ENCODE measurements at regions not wholly inside any gene's neighbourhood (a gene's known extent, or its start where the extent isn't known, plus 50 kb on each side); places are given as distances from the start of the nearest gene placed in this dataset.

- no peak for DNase-seq (ENCODE audit: low read depth)
These were observed 1159.1 kb downstream of the PCDH9 start for GRCh38 chr13:66071029-66071428.

- DNase-seq (ENCODE audit: low read depth): peak; percentile 29
These were observed 1160.6 kb downstream of the PCDH9 start for GRCh38 chr13:66069570-66069969.

GRCh38 chr13:66068683-66069082 is 1161.5 kb downstream of the PCDH9 start:
- no peak for DNase-seq (ENCODE audit: low read depth)

- peak; percentile 43 for DNase-seq (ENCODE audit: low read depth)
These were observed 1181.2 kb downstream of the PCDH9 start for GRCh38 chr13:66048888-66049287.

- no peak for DNase-seq (ENCODE audit: low read depth)
These were observed 1189.6 kb downstream of the PCDH9 start for GRCh38 chr13:66040506-66040905.

GRCh38 chr13:66037096-66037495 is 1193.0 kb downstream of the PCDH9 start:
- no peak for DNase-seq (ENCODE audit: low read depth)

- DNase-seq (ENCODE audit: low read depth): no peak
These were observed 1193.5 kb downstream of the PCDH9 start for GRCh38 chr13:66036636-66037035.

GRCh38 chr13:66036024-66036614 is 1194.0 kb downstream of the PCDH9 start:
- peak; percentile 18 for DNase-seq (ENCODE audit: low read depth)

- no peak for DNase-seq (ENCODE audit: low read depth)
These were observed 1196.2 kb downstream of the PCDH9 start for GRCh38 chr13:66033924-66034323.

- peak; percentile 64 for DNase-seq (ENCODE audit: low read depth)
These were observed 1208.3 kb downstream of the PCDH9 start for GRCh38 chr13:66021846-66022245.

GRCh38 chr13:66014771-66015170 is 1215.4 kb downstream of the PCDH9 start:
- no peak for DNase-seq (ENCODE audit: low read depth)

- DNase-seq (ENCODE audit: low read depth): no peak
These were observed 1220.9 kb downstream of the PCDH9 start for GRCh38 chr13:66009241-66009640.

GRCh38 chr13:66003558-66003957 is 1226.6 kb downstream of the PCDH9 start:
- no peak for DNase-seq (ENCODE audit: low read depth)

- no peak for DNase-seq (ENCODE audit: low read depth)
These were observed 1229.0 kb downstream of the PCDH9 start for GRCh38 chr13:66001140-66001539.

- DNase-seq (ENCODE audit: low read depth): no peak
These were observed 1230.7 kb downstream of the PCDH9 start for GRCh38 chr13:65999411-65999810.

- DNase-seq (ENCODE audit: low read depth): no peak
These were observed 1239.5 kb downstream of the PCDH9 start for GRCh38 chr13:65990684-65991083.

- DNase-seq (ENCODE audit: low read depth): no peak
These were observed 1244.5 kb downstream of the PCDH9 start for GRCh38 chr13:65985612-65986011.

GRCh38 chr13:65977525-65977924 is 1252.6 kb downstream of the PCDH9 start:
- DNase-seq (ENCODE audit: low read depth): no peak

- DNase-seq (ENCODE audit: low read depth): no peak
These were observed 1258.6 kb downstream of the PCDH9 start for GRCh38 chr13:65971541-65971940.

GRCh38 chr13:65966991-65967451 is 1263.1 kb downstream of the PCDH9 start:
- DNase-seq (ENCODE audit: low read depth): peak; percentile 37

- DNase-seq (ENCODE audit: low read depth): peak; percentile 21
These were observed 1264.6 kb downstream of the PCDH9 start for GRCh38 chr13:65965501-65965900.

GRCh38 chr13:65964672-65965071 is 1265.5 kb downstream of the PCDH9 start:
- DNase-seq (ENCODE audit: low read depth): no peak

GRCh38 chr13:65959305-65959704 is 1270.8 kb downstream of the PCDH9 start:
- DNase-seq (ENCODE audit: low read depth): peak; percentile 16

- no peak for DNase-seq (ENCODE audit: low read depth)
These were observed 1283.7 kb downstream of the PCDH9 start for GRCh38 chr13:65946387-65946786.

Data from renal cortical epithelial cell (primary cell).